ENCODE measurements at regions not wholly inside any gene's neighbourhood (a gene's known extent, or its start where the extent isn't known, plus 50 kb on each side); places are given as distances from the start of the nearest gene placed in this dataset.

- no peak for TF ChIP-seq CTCF (IDR thresholded peaks at IDR 0.05)
- no peak for TF ChIP-seq POLR2A (IDR thresholded peaks at IDR 0.05)
Observed at GRCh38 chr3:106789276-106789675, 588.0 kb upstream of the CCDC54 start.

Measured in body of pancreas (tissue), 4 donors.